Heart right ventricle (tissue), 16 donors: ENCODE measurements at regions not wholly inside any gene's neighbourhood (a gene's known extent, or its start where the extent isn't known, plus 50 kb on each side); places are given as distances from the start of the nearest gene placed in this dataset.

ENCODE experiments used
- ATAC-seq, 8 donors: fragments of 200-7000 bp; cut with Tn5 transposase; one replicate each; pipeline ENCODE4 v1.9.1; 2020; ENCODE audit warnings: mild to moderate bottlenecking in 8 of 8, moderate library complexity in 8 of 8, moderate number of reproducible peaks in 1 of 8
- DNase-seq, 2 donors: peaks; one replicate each; pipeline ENCODE4 v3.0.0-alpha.2; 2020
- H3K27ac ChIP-seq, 10 donors: fragments of 200-600 bp; sonication (generic) in 2 of 10; one replicate each; pipeline versions ENCODE4 v1.5.0 to v1.8.0; 2020 to 2022; ENCODE audit warnings: mild to moderate bottlenecking in 3 of 10
- H3K27me3 ChIP-seq, 7 donors: fragments of 200-600 bp; one replicate each; pipeline ENCODE4 v1.8.0; 2021 to 2022; ENCODE audit warnings: mild to moderate bottlenecking in 2 of 7
- H3K36me3 ChIP-seq, 9 donors: fragments of 200-600 bp; sonication (generic) in 1 of 9; one replicate each; pipeline versions ENCODE4 v1.5.0 to v1.8.0; 2020 to 2022; ENCODE audit warnings: mild to moderate bottlenecking in 2 of 9
- H3K4me1 ChIP-seq, 9 donors: fragments of 200-600 bp; sonication (generic) in 1 of 9; one replicate each; pipeline versions ENCODE4 v1.5.0 to v1.8.0; 2020 to 2022; ENCODE audit warnings: mild to moderate bottlenecking in 4 of 9
- H3K4me3 ChIP-seq, 10 donors: fragments of 200-600 bp; sonication (generic) in 2 of 10; one replicate each; pipeline versions ENCODE4 v1.5.0 to v1.8.0; 2020 to 2022; ENCODE audit warnings: mild to moderate bottlenecking in 7 of 10, moderate library complexity in 2 of 10
- H3K9me3 ChIP-seq, 11 donors: fragments of 200-600 bp in 10 of 11; sonication (generic) in 2 of 11; one replicate each; pipeline versions ENCODE4 v1.5.0 to v1.8.0; 2013 to 2022; ENCODE audit warnings: mild to moderate bottlenecking in 2 of 11, control low read depth in 1 of 11, moderate library complexity in 1 of 11
- WGBS, 2 donors: extraction: QIAGEN DNeasy Blood & Tissue Kit; methylation state at CpG; one replicate each; pipeline ENCODE4 v1.1.7; 2013; ENCODE audit warnings: inconsistent platforms in 1 of 2; 5-methylcytosine and 5-hydroxymethylcytosine counted together
- intact Hi-C, 10 donors: fragments of 100-400 bp; cut with DNase I; formaldehyde crosslinking; loops; one replicate each; pipeline versions ENCODE4 v1.11.1 to v1.14.2; 2022
- TF ChIP-seq, protein P1 (sequence below), 9 donors: fragments of 200-600 bp; sonication (generic) in 2 of 9; IDR thresholded peaks; one replicate each; pipeline versions ENCODE4 v1.5.0 to v1.8.0; 2021 to 2022; ENCODE audit warnings: antibody characterized with exemption in 9 of 9, mild to moderate bottlenecking in 5 of 9, moderate library complexity in 1 of 9
- donor health status: Arrhythmogenic right ventricular cardiomyopathy.
- donor health status: ischemic (EF 13 %, LVEDD 7.1; RV severe dilation, severe dysfunction).
- donor health status: healthy with polysubstance abuse.
- donor health status: DM: no; HTN: yes; CAD: no.
- donor health status: DM: no; HTN: no; CAD: no.
- donor health status: ischemic (EF 25% LVEDD 6.9; RV normal size, moderate dysfunction).
- donor health status: ischemic (EF 25% LVEDD 5.7; RV mildly dilated, moderate dysfunction).
- donor health status: healthy.
- donor health status: DM: yes; HTN: yes; CAD: no.
- donor health status: Ischemic cardiomyopathy.
- donor health status: ischemic (EF 35%, LVEDD 5.7; RV mildly dilated, moderate dysfunction).
- donor health status: nonischemic (EF 11% LVEDD 7.7; RV severe dilation, severe dysfunction).
- donor health status: DM: yes; HTN: yes; CAD: no.
- donor health status: PGD.
- donor health status: ischemic (EF 29% LVEDD 5.4; RV normal size, mild dysfunction).
- donor health status: nonischemic (EF 23%, LVEDD 6.1; RV moderate dilation, normal function).

DNA sequence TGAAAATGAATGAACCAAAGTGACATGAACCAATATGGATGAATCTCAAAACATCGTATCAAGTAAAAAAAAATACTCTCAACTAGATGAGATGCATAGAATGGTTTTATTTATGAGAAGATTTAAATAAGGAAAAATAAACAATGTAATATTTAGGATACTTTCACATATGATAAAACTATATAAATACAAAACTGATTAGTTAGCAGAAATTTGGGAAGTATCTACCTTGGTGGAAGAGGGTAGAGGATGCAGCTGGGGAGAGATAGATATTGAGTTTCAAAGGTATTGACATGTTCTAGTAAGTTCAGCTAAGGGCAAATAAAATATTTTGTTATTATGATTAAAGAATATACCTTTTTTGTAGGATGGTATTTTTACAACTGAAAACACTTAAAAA, 463.1 kb downstream of the SH2D4B start:
- no peaks in the 10 kb centered on the region for H3K36me3 ChIP-seq
- TF ChIP-seq, protein P1, sequence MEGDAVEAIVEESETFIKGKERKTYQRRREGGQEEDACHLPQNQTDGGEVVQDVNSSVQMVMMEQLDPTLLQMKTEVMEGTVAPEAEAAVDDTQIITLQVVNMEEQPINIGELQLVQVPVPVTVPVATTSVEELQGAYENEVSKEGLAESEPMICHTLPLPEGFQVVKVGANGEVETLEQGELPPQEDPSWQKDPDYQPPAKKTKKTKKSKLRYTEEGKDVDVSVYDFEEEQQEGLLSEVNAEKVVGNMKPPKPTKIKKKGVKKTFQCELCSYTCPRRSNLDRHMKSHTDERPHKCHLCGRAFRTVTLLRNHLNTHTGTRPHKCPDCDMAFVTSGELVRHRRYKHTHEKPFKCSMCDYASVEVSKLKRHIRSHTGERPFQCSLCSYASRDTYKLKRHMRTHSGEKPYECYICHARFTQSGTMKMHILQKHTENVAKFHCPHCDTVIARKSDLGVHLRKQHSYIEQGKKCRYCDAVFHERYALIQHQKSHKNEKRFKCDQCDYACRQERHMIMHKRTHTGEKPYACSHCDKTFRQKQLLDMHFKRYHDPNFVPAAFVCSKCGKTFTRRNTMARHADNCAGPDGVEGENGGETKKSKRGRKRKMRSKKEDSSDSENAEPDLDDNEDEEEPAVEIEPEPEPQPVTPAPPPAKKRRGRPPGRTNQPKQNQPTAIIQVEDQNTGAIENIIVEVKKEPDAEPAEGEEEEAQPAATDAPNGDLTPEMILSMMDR (IDR thresholded peaks at IDR 0.05), result no peak
- peaks cover 0 to 5% (median under 1%) of the 10 kb centered on the region in 11 donors for H3K9me3 ChIP-seq
- H3K27ac ChIP-seq, result no peak overlapping the region
- H3K4me1 ChIP-seq, result no peaks in the 10 kb centered on the region
- WGBS, 2 donors, result 85 to 95% methylated on average over 1 of the region's 1 CpG
- no peaks in the 10 kb centered on the region for H3K27me3 ChIP-seq
- DNase-seq, result no peak
- no peak overlapping the region for H3K4me3 ChIP-seq
- intact Hi-C loops, result no loop called here
- no peak for ATAC-seq

DNA sequence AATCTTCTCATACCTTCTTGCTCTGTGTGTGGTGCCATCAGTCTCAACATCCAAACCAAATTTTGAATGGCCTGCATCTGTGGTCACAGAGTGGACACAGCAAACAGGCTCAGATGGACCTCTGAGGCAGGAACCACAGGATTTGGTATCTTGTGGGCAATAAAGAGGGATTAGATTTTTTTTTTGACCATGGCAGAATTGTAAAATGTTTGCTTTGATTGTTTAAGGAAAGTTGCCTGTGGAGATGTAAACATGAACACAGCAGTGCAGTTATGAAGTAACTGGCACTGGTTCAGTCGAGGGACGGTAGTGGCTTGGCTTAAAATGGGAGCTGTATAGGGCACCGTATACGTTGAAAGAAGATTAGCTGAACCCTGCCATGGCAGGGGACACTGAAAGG, 464.7 kb downstream of the SH2D4B start:
- no peaks in the 10 kb centered on the region for H3K36me3 ChIP-seq
- 66 to 87% methylated on average over 4 of the region's 4 CpGs for WGBS, 2 donors

DNA sequence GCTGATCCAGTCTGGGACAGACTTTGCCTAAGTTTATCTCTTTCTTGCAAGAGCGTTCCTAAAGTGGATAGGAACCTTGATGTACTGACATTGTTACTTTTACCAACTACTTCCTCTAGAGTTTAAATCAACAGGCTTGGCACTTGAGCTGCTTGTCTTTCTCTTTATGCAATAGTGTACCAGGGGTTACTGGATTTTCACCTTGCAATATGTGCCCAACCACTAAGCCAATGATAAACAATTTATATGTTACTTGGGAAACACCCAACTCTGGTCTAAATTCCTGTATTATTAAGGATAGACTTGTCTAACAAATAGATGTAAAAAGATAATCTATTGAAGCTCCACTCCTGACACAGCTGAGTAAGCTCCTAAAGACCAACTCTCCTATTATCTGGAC, 470.2 kb downstream of the SH2D4B start:
- Histone ChIP-seq H3K4me1 (no peaks in the 10 kb centered on the region), H3K27ac (no peak overlapping the region), H3K4me3 (no peak overlapping the region), H3K9me3 (no peaks in the 10 kb centered on the region), H3K27me3 (peaks cover 0 to 5% (median 0%) of the 10 kb centered on the region in 7 donors), H3K36me3 (no peaks in the 10 kb centered on the region)
- intact Hi-C loops, result no loop called here
- DNase-seq (no peak), ATAC-seq (no peak)
- TF ChIP-seq, protein P1 (IDR thresholded peaks at IDR 0.05), result no peak
- 78 to 80% methylated on average over 1 of the region's 1 CpG for WGBS, 2 donors

More for the DNA sequence above, 464.7 kb downstream of the SH2D4B start:
- DNase-seq (no peak), ATAC-seq (no peak)
- no peak overlapping the region for H3K27ac ChIP-seq
- no peaks in the 10 kb centered on the region for H3K4me1 ChIP-seq
- H3K4me3 ChIP-seq, result no peak overlapping the region
- TF ChIP-seq, protein P1 (IDR thresholded peaks at IDR 0.05), result no peak
- H3K27me3 ChIP-seq, result no peaks in the 10 kb centered on the region
- intact Hi-C loops, result no loop called here
- no peaks in the 10 kb centered on the region for H3K9me3 ChIP-seq

DNA sequence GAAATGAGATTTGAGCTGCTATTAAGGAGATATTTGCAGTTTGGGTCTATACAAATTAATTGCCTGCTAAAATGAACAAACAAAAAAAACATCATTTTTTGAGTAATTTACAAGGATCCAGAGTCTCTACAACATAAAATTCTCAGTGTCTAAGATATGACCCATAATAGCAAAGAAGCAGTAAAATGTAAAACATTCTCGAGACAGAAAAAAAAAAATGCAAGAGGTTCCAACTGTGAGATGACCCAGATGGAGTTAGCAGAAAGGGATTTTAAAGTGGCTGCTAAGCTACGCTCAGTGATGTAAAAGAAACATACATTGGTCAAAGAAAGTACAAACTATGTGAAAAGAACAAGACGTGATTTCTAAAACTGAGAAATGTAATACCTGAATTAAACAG, 471.0 kb downstream of the SH2D4B start:
- H3K4me3 ChIP-seq, result no peak overlapping the region
- intact Hi-C loops, result no loop called here
- H3K36me3 ChIP-seq, result no peaks in the 10 kb centered on the region
- TF ChIP-seq, protein P1 (IDR thresholded peaks at IDR 0.05), result no peak
- ATAC-seq, result no peak
- H3K4me1 ChIP-seq, result no peaks in the 10 kb centered on the region
- no peak overlapping the region for H3K27ac ChIP-seq
- no peaks in the 10 kb centered on the region for H3K9me3 ChIP-seq
- H3K27me3 ChIP-seq, result peaks cover 0 to 5% (median 0%) of the 10 kb centered on the region in 7 donors
- DNase-seq, result no peak
- 64 to 71% methylated on average over 3 of the region's 3 CpGs for WGBS, 2 donors
